ENCODE measurements at regions not wholly inside any gene's neighbourhood (a gene's known extent, or its start where the extent isn't known, plus 50 kb on each side); places are given as distances from the start of the nearest gene placed in this dataset.

DNA sequence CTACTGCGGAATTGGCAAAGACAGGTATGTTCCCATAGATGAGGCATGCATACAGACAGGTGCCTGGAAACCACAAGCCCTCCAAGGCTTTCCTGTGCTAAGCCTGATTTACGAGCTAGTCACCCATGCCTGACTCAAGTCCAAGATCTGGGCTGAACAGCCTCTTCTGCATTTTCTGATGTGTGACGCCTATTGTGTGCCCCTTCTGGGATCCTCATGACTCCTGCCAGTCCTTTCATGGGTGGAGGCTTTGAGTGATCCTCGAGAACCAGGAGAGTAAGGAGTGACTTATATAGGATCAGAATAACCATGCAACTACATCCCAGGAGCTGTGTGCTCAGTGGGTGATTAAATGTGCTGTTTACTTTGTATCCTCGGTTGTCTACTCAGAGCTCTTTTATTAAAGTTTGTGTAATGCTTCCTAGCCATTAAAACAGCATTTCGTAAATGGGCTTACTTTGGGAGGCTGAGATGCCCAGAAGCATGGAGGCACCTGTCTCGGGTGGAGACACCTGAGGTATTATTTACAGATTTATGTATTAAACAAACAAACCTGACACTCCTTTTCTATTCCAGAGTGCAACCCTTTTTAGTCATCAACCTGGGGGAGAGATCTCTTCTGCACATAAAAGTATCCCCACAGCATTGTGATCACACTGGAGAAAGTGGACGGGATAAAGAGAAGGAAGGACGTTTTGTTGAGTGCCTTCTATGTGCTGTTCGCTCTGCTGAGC, 373.0 kb upstream of the DYNLRB2 start:
- Mint-ChIP-seq H3K27me3 (ENCODE audit: low read depth) (peaks cover 10% of the 10 kb centered on the region), H3K36me3 (no peaks in the 10 kb centered on the region), H3K9me3 (peaks cover 4% of the 10 kb centered on the region), H3K4me3 (no peak overlapping the region), H3K4me1 (no peaks in the 10 kb centered on the region), H3K27ac (no peak overlapping the region)
- DNase-seq (ENCODE audit: low spot score in 2 of 2, unreplicated experiment in 2 of 2) = no peak
- TF ChIP-seq, protein P1, sequence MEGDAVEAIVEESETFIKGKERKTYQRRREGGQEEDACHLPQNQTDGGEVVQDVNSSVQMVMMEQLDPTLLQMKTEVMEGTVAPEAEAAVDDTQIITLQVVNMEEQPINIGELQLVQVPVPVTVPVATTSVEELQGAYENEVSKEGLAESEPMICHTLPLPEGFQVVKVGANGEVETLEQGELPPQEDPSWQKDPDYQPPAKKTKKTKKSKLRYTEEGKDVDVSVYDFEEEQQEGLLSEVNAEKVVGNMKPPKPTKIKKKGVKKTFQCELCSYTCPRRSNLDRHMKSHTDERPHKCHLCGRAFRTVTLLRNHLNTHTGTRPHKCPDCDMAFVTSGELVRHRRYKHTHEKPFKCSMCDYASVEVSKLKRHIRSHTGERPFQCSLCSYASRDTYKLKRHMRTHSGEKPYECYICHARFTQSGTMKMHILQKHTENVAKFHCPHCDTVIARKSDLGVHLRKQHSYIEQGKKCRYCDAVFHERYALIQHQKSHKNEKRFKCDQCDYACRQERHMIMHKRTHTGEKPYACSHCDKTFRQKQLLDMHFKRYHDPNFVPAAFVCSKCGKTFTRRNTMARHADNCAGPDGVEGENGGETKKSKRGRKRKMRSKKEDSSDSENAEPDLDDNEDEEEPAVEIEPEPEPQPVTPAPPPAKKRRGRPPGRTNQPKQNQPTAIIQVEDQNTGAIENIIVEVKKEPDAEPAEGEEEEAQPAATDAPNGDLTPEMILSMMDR (IDR thresholded peaks at IDR 0.05; ENCODE audit: unreplicated experiment) = no peak

DNA sequence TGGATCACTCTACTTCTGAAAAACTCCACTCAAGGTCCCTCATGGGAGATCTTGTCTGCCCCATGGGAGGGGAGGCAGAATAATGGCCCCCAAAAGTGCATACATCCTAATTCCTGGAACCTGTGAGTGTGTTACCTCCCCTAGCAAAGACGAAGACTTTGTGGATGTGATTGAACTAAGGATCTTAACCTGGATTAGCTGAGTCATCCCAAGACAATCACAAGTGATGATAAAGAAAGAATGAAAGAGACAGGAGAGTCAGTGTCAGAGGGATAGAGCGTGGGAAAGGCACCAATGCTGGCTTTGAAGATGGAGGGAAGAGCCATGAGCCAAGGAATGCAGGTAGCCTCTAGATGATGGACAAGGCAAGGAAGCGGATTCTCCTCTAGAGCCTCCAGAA, 374.7 kb upstream of the DYNLRB2 start:
- Mint-ChIP-seq H3K27me3 (ENCODE audit: low read depth) (peaks cover 13% of the 10 kb centered on the region), H3K4me3 (no peak overlapping the region), H3K27ac (no peak overlapping the region), H3K4me1 (peaks cover 10% of the 10 kb centered on the region), H3K9me3 (peaks cover 4% of the 10 kb centered on the region), H3K36me3 (no peaks in the 10 kb centered on the region)
- TF ChIP-seq, protein P1 (IDR thresholded peaks at IDR 0.05; ENCODE audit: unreplicated experiment) = no peak
- DNase-seq (ENCODE audit: low spot score in 2 of 2, unreplicated experiment in 2 of 2) = no peak

DNA sequence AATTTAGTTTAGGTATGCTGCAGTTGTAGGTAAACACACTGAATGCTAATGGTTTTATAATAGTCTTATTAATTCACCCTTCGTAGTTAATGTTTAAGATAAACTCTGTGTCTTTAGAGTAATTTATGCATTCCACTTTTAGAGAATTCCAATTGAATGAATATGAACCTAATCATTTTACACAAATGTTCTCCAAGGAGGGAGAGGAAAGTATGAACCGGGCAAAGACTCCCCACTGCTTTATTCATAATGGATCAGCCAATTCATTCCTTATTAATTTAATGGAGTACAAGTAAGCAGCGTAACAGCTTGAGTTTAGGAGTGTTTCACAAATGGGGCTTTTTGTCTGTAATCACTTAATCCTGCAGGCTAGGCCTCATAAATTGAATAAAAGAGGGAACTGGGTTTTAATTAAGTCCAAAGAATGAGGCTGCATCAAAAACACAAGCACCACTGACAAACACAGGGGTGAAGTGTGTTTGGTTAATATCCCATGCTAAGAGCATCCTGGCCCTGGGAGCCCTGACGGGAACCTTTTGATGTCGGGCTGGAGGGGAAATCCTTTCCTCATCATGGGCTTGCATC, 375.7 kb upstream of the DYNLRB2 start:
- H3K36me3 Mint-ChIP-seq = no peaks in the 10 kb centered on the region
- peaks cover 14% of the 10 kb centered on the region for H3K27me3 Mint-ChIP-seq (ENCODE audit: low read depth)
- H3K4me1 Mint-ChIP-seq = peaks cover 10% of the 10 kb centered on the region
- no peak overlapping the region for H3K4me3 Mint-ChIP-seq
- H3K9me3 Mint-ChIP-seq = peaks cover 4% of the 10 kb centered on the region
- H3K27ac Mint-ChIP-seq = no peak overlapping the region
- TF ChIP-seq, protein P1 (IDR thresholded peaks at IDR 0.05; ENCODE audit: unreplicated experiment) = no peak
- no peak for DNase-seq (ENCODE audit: low spot score in 2 of 2, unreplicated experiment in 2 of 2)

DNA sequence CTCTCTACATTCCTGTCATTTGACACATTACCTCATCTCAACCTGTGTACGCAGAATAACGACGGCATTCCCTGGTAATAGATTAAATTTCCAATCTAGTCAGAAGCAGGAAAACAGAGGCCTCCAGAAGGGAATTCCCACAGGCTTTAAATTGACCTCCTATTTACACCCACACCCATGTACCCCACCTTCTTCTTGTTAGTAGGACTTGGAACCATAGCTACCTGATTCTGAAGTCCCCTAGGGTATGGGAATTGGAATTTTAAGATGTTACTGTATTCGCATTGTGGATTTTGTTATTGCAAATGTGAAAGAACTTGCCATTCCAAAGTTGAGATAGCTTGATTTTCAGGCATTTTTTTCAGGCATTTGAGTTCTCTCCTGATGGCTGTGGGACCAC, 377.5 kb upstream of the DYNLRB2 start:
- Mint-ChIP-seq H3K27ac (no peak overlapping the region), H3K4me1 (peaks cover 10% of the 10 kb centered on the region), H3K4me3 (no peak overlapping the region), H3K9me3 (peaks cover 4% of the 10 kb centered on the region), H3K27me3 (ENCODE audit: low read depth) (peaks cover 18% of the 10 kb centered on the region), H3K36me3 (no peaks in the 10 kb centered on the region)
- TF ChIP-seq, protein P1 (IDR thresholded peaks at IDR 0.05; ENCODE audit: unreplicated experiment) = no peak
- no peak for DNase-seq (ENCODE audit: low spot score in 2 of 2, unreplicated experiment in 2 of 2)

DNA sequence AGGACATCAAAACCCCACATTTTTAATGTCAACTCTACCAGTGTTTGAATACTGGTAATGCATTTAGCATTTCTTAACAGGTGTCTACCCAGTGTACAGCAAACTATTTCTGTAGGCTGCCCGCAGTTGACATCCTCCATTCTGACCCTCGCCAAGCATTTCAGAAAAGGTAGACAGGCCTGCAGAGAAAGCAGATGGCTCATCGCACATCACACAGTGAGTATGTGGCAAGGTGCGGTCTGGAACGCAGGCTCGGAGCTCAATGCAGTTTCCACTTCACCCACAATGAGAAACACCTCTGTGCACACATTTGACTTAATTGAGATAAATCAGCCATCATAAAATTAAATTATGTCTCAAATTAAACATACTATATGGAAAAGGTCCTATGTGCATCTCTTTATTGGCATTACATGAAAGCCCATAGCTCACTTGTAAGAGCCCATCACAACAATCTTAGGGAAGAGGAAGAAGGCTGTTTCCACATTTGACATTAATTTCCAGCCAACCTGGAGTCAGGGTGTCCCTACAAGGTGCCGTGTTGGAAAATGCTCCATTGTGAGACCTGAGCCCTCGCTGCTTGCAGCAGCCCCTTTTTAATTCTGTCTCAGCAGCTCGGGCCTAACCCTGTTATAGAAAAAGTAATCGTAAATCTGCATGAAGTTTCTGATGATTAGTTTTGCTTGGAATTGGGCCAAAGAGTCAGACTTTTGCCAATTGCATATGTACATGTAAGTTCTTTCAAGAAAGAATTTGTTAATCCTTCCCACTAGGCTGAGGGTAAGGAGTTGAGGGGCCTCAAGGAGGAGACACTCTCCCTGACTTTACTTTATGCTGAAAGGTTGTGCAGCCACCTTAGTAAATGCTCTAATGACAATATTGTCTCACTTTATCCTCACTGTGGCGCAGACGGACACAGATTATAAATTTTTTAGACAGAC, 378.7 kb upstream of the DYNLRB2 start:
- Mint-ChIP-seq H3K4me3 (no peak overlapping the region), H3K36me3 (no peaks in the 10 kb centered on the region), H3K27ac (no peak overlapping the region), H3K4me1 (peaks cover 10% of the 10 kb centered on the region), H3K27me3 (ENCODE audit: low read depth) (peaks cover 18% of the 10 kb centered on the region), H3K9me3 (peaks cover 4% of the 10 kb centered on the region)
- TF ChIP-seq, protein P1 (IDR thresholded peaks at IDR 0.05; ENCODE audit: unreplicated experiment) = no peak
- no peak for DNase-seq (ENCODE audit: low spot score in 2 of 2, unreplicated experiment in 2 of 2)
